Kidney capillary endothelial cell (primary cell): ENCODE measurements at regions not wholly inside any gene's neighbourhood (a gene's known extent, or its start where the extent isn't known, plus 50 kb on each side); places are given as distances from the start of the nearest gene placed in this dataset.
"Not testable (repeated sequence)": the region's sequence is repeated elsewhere in the genome, so short reads cannot be mapped to it uniquely, and the experiment has no call there.

Experiments
- DNase-seq: peaks from one replicate; pipeline ENCODE4 v3.0.0-alpha.2; 2018; ENCODE audit warnings: low spot score

GRCh38 chr5:57394421-57395210 is 88.0 kb downstream of the ACTBL2 start:
- DNase-seq: no peak

GRCh38 chr5:57386958-57387357 is 95.7 kb downstream of the ACTBL2 start:
- DNase-seq: peak; percentile 8

- peak; percentile 98 for DNase-seq
These were observed 99.3 kb downstream of the ACTBL2 start for GRCh38 chr5:57383093-57383861.

- no peak for DNase-seq
These were observed 100.0 kb downstream of the ACTBL2 start for GRCh38 chr5:57382655-57383054.

GRCh38 chr5:57370376-57370775 is 112.2 kb downstream of the ACTBL2 start:
- no peak for DNase-seq

- DNase-seq: no peak
These were observed 114.6 kb downstream of the ACTBL2 start for GRCh38 chr5:57368010-57368409.

GRCh38 chr5:57366744-57367143 is 115.9 kb downstream of the ACTBL2 start:
- no peak for DNase-seq

- no peak for DNase-seq
These were observed 119.7 kb downstream of the ACTBL2 start for GRCh38 chr5:57362951-57363350.

- DNase-seq: no peak
These were observed 121.7 kb downstream of the ACTBL2 start for GRCh38 chr5:57360871-57361270.

- DNase-seq: no peak
These were observed 123.6 kb downstream of the ACTBL2 start for GRCh38 chr5:57358796-57359592.

- not testable (repeated sequence) for DNase-seq
These were observed 125.8 kb downstream of the ACTBL2 start for GRCh38 chr5:57356850-57357249.

- no peak for DNase-seq
These were observed 133.4 kb downstream of the ACTBL2 start for GRCh38 chr5:57349214-57349613.

GRCh38 chr5:57348376-57349140 is 134.1 kb downstream of the ACTBL2 start:
- DNase-seq: no peak

GRCh38 chr5:57346328-57346727 is 136.3 kb downstream of the ACTBL2 start:
- DNase-seq: no peak

GRCh38 chr5:57341380-57341979 is 141.1 kb downstream of the ACTBL2 start:
- no peak for DNase-seq

GRCh38 chr5:57340681-57341080 is 141.9 kb downstream of the ACTBL2 start:
- no peak for DNase-seq

- DNase-seq: no peak
These were observed 143.1 kb downstream of the ACTBL2 start for GRCh38 chr5:57339521-57339920.

- no peak for DNase-seq
These were observed 143.7 kb downstream of the ACTBL2 start for GRCh38 chr5:57338868-57339340.

- no peak for DNase-seq
These were observed 144.3 kb downstream of the ACTBL2 start for GRCh38 chr5:57338068-57338867.

- no peak for DNase-seq
These were observed 147.4 kb downstream of the ACTBL2 start for GRCh38 chr5:57335092-57335660.
